ENCODE measurements at regions not wholly inside any gene's neighbourhood (a gene's known extent, or its start where the extent isn't known, plus 50 kb on each side); places are given as distances from the start of the nearest gene placed in this dataset.

DNA sequence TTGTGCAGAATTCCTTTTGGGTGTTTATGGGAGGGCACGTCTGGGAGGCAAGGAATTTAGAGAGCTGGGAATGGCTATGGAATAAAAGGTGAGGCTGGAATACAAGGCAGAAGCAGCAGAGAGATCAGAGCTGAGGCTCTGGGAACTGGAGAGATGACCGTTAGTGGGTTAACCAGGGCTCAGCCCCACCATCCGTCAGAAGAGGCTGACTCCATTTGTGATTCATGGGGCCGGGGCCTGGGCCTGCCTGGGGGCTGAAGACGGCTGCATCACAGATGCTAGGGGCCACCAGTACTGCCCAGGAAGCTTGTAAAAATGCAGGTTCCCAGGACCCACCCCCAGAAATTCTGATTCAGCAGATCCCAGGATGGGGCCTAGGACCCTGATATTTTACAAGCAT is 398.1 kb downstream of the MED13L start:
- DNase-seq, result no peak
- no peaks in the 10 kb centered on the region for H3K27me3 ChIP-seq (ENCODE audit: control insufficient read depth in 3 of 3, insufficient read depth in 3 of 3, low read length in 2 of 3)
- no peak overlapping the region for H3K27ac ChIP-seq (ENCODE audit: low read depth in 1 of 2, low read length in 1 of 2)

DNA sequence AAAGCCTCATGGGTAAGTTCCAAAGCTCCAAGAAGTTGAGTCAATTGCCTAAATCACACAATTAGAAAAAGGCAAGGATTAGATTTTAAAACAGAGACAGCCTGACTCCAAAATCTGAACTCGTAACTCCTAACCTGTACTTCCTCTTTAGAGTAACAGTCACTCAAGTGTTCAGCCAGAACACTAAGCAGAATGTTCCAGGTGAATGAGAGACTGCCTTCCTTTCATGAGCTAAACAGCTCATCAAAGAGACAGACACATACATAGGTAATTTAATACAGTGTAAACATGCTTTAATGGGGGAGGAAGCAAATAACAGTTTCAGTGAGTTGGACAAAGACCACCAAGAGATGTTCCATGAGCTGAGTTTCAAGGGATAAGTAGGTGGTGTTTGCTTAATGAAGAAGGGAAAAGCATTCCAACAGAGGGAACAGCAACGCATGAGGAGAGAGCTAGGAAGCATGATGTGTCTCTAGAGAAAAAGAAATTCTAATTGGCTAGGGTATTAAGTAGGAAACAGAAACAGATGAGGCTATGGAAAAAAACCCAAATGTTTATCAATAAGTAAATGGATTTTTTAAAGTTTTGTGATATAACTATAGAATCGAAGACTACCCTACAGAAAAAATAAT is 403.9 kb downstream of the MED13L start:
- WGBS, 2 donors, result 78 to 86% methylated on average over 3 of the region's 3 CpGs
- no peak for DNase-seq
- Histone ChIP-seq H3K4me3 (no peak overlapping the region), H3K36me3 (ENCODE audit: control insufficient read depth in 4 of 4, insufficient read depth in 4 of 4, low read length in 4 of 4) (no peaks in the 10 kb centered on the region), H3K4me1 (ENCODE audit: control insufficient read depth in 5 of 5, insufficient read depth in 5 of 5, low read length in 5 of 5) (peaks cover 0 to 5% (median 0%) of the 10 kb centered on the region in 5 donors), H3K27ac (ENCODE audit: low read depth in 1 of 2, low read length in 1 of 2) (no peak overlapping the region), H3K27me3 (ENCODE audit: control insufficient read depth in 3 of 3, insufficient read depth in 3 of 3, low read length in 2 of 3) (no peaks in the 10 kb centered on the region), H3K9ac (ENCODE audit: insufficient read depth in 1 of 2, low read length in 2 of 2) (no peak overlapping the region), H3K9me3 (ENCODE audit: control insufficient read depth in 4 of 4, insufficient read depth in 3 of 4, low read length in 3 of 4) (no peaks in the 10 kb centered on the region)
- TF ChIP-seq, protein P1, sequence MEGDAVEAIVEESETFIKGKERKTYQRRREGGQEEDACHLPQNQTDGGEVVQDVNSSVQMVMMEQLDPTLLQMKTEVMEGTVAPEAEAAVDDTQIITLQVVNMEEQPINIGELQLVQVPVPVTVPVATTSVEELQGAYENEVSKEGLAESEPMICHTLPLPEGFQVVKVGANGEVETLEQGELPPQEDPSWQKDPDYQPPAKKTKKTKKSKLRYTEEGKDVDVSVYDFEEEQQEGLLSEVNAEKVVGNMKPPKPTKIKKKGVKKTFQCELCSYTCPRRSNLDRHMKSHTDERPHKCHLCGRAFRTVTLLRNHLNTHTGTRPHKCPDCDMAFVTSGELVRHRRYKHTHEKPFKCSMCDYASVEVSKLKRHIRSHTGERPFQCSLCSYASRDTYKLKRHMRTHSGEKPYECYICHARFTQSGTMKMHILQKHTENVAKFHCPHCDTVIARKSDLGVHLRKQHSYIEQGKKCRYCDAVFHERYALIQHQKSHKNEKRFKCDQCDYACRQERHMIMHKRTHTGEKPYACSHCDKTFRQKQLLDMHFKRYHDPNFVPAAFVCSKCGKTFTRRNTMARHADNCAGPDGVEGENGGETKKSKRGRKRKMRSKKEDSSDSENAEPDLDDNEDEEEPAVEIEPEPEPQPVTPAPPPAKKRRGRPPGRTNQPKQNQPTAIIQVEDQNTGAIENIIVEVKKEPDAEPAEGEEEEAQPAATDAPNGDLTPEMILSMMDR (IDR thresholded peaks at IDR 0.05; ENCODE audit: control extremely low read depth, extremely low read depth), result no peak
- no peak for ATAC-seq (ENCODE audit: insufficient read depth, low FRiP score)

More for the DNA sequence above, 398.1 kb downstream of the MED13L start:
- ATAC-seq (ENCODE audit: insufficient read depth, low FRiP score), result no peak
- Histone ChIP-seq H3K4me1 (ENCODE audit: control insufficient read depth in 5 of 5, insufficient read depth in 5 of 5, low read length in 5 of 5) (no peaks in the 10 kb centered on the region), H3K4me3 (no peak overlapping the region), H3K36me3 (ENCODE audit: control insufficient read depth in 4 of 4, insufficient read depth in 4 of 4, low read length in 4 of 4) (no peaks in the 10 kb centered on the region), H3K9ac (ENCODE audit: insufficient read depth in 1 of 2, low read length in 2 of 2) (no peak overlapping the region), H3K9me3 (ENCODE audit: control insufficient read depth in 4 of 4, insufficient read depth in 3 of 4, low read length in 3 of 4) (peaks cover 0 to 2% (median 0%) of the 10 kb centered on the region in 4 donors)
- TF ChIP-seq, protein P1 (IDR thresholded peaks at IDR 0.05; ENCODE audit: control extremely low read depth, extremely low read depth), result no peak
- WGBS, 2 donors, result 71 to 75% methylated on average over 5 of the region's 5 CpGs

DNA sequence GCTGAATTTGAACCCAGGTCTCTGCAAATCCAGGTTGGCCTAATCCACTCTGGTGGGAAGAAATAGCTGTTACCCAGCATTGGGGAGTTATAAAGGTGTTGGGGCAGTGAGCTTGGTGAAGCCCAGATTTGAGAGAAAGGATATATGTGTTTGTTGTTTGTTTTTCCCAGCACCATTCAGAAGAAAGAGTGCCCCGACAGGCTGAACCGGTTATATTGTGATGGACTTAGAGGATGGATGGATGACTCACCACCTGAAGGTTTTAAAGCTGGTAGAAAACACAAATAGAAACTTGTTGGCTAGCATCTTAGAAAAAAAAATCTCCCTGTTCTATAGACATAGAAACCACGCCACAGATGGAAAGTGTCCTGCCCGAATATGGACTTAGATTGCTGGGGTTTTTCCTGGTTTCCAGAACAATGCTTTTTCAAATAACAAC is 404.6 kb downstream of the MED13L start:
- H3K27ac ChIP-seq (ENCODE audit: low read depth in 1 of 2, low read length in 1 of 2), result no peak overlapping the region
- ATAC-seq (ENCODE audit: insufficient read depth, low FRiP score) (no peak), DNase-seq (peak in 2 of 3 donors; percentile 41 to 44)
- WGBS, 2 donors, result 40 to 42% methylated on average over 4 of the region's 4 CpGs
- H3K9me3 ChIP-seq (ENCODE audit: control insufficient read depth in 4 of 4, insufficient read depth in 3 of 4, low read length in 3 of 4), result peaks cover 0 to 2% (median 0%) of the 10 kb centered on the region in 4 donors
- TF ChIP-seq, protein P1 (IDR thresholded peaks at IDR 0.05; ENCODE audit: control extremely low read depth, extremely low read depth), result no peak
- H3K4me1 ChIP-seq (ENCODE audit: control insufficient read depth in 5 of 5, insufficient read depth in 5 of 5, low read length in 5 of 5), result peaks cover 0 to 5% (median 0%) of the 10 kb centered on the region in 5 donors
- no peaks in the 10 kb centered on the region for H3K36me3 ChIP-seq (ENCODE audit: control insufficient read depth in 4 of 4, insufficient read depth in 4 of 4, low read length in 4 of 4)
- no peak overlapping the region for H3K9ac ChIP-seq (ENCODE audit: insufficient read depth in 1 of 2, low read length in 2 of 2)
- H3K27me3 ChIP-seq (ENCODE audit: control insufficient read depth in 3 of 3, insufficient read depth in 3 of 3, low read length in 2 of 3), result no peaks in the 10 kb centered on the region
- H3K4me3 ChIP-seq, result no peak overlapping the region

DNA sequence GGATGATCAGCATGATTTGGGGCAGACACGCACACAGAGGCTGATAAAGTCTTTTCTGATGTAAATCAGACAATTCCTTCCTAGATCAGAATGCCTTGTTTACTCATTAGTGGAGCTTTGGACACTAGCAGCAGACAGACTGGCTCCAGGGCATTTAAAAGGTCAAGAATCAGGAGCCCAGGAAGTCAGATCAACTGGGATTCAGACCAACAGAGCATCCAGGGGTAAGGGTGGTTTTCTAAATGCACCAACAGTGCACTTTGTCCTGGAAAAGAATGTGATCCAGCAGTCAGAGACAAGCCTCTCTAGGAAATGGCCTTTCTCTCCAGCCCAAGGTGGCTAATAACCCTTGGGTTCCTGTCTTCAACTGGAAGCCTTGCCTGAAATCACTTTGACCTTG is 405.3 kb downstream of the MED13L start:
- Histone ChIP-seq H3K4me3 (no peak overlapping the region), H3K9me3 (ENCODE audit: control insufficient read depth in 4 of 4, insufficient read depth in 3 of 4, low read length in 3 of 4) (peaks cover 0 to 2% (median 0%) of the 10 kb centered on the region in 4 donors), H3K27me3 (ENCODE audit: control insufficient read depth in 3 of 3, insufficient read depth in 3 of 3, low read length in 2 of 3) (no peaks in the 10 kb centered on the region), H3K9ac (ENCODE audit: insufficient read depth in 1 of 2, low read length in 2 of 2) (no peak overlapping the region), H3K4me1 (ENCODE audit: control insufficient read depth in 5 of 5, insufficient read depth in 5 of 5, low read length in 5 of 5) (peaks cover 0 to 6% (median 0%) of the 10 kb centered on the region in 5 donors), H3K27ac (ENCODE audit: low read depth in 1 of 2, low read length in 1 of 2) (no peak overlapping the region), H3K36me3 (ENCODE audit: control insufficient read depth in 4 of 4, insufficient read depth in 4 of 4, low read length in 4 of 4) (no peaks in the 10 kb centered on the region)
- DNase-seq (no peak), ATAC-seq (ENCODE audit: insufficient read depth, low FRiP score) (no peak)
- TF ChIP-seq, protein P1 (IDR thresholded peaks at IDR 0.05; ENCODE audit: control extremely low read depth, extremely low read depth), result no peak
- 51 to 55% methylated on average over 1 of the region's 1 CpG for WGBS, 2 donors
